ENCODE measurements at regions not wholly inside any gene's neighbourhood (a gene's known extent, or its start where the extent isn't known, plus 50 kb on each side); places are given as distances from the start of the nearest gene placed in this dataset.

DNA sequence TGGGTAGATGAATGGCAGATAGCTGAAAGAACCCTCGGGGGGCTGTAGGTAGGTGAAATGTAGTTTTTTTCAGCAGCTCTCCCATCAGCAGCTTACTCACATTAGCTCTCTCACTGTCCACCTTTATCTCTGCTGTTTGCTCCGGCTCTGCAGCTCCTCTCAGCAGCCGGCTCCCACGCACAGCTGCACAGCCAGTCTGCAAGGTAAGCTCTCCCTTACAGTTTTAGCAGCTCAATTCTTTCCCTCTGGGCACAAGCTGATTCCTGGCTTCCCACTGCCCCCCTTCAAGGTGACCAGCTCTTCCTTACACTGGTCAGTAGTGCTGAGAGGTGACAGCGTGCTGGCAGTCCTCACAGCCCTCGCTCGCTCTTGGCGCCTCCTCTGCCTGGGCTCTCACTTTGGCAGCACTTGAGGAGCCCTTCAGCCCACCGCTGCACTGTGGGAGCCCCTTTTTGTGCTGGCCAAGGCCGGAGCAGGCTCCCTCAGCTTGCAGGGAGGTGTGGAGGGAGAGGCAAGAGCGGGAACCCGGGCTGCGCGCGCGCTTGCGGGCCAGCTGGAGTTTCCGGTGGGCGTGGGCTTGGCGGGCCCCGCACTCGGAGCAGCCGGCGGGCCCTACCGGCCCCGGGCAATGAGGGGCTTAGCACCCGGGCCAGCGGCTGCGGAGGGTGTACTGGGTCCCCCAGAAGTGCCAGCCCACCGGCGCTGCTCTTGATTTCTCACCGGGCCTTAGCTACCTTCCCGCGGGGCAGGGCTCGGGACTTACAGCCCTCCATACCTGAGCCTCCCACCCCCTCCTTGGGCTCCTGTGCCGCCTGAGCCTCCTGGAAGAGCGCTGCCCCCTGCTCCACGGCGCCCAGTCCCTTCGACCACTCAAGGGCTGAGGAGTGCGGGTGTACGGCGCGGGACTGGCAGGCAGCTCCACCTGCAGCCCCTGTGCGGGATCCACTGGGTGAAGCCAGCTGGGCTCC lies 393.6 kb downstream of the CENPC start:
- Histone ChIP-seq H3K27me3 (ENCODE audit: control insufficient read depth in 1 of 2, insufficient read depth in 2 of 2, low read length in 2 of 2) (no peaks in the 10 kb centered on the region), H3K4me3 (replicated peaks in 1 of 3; ENCODE audit: insufficient read depth in 1 of 3, low read depth in 2 of 3, low read length in 3 of 3) (no peak overlapping the region), H3K36me3 (replicated peaks in 1 of 2; ENCODE audit: control insufficient read depth in 1 of 2, insufficient read depth in 2 of 2, low read length in 2 of 2) (no peaks in the 10 kb centered on the region), H3K9me3 (ENCODE audit: low read length) (no peaks in the 10 kb centered on the region), H4K20me1 (ENCODE audit: insufficient read depth, low read length) (no peaks in the 10 kb centered on the region), H3K4me2 (ENCODE audit: low read depth, low read length) (no peak overlapping the region), H3K4me1 (ENCODE audit: insufficient read depth, low read length) (no peaks in the 10 kb centered on the region), H3K79me2 (ENCODE audit: insufficient read depth, low read length) (no peaks in the 10 kb centered on the region), H3K27ac (ENCODE audit: extremely low read length, insufficient read depth, low read length) (no peak overlapping the region), H3K9ac (ENCODE audit: insufficient read depth, low read depth, low read length) (no peak overlapping the region), H2AFZ (ENCODE audit: low read length) (no peak overlapping the region)
- WGBS (ENCODE audit: low lambda C conversion rate): 70% methylated on average over 13 of the region's 45 CpGs
- DNase-seq (ENCODE audit: low spot score): no peak
- no peak for FAIRE-seq
- in situ Hi-C loops (cut with HindIII; ENCODE audit: extremely low pct_ligation_motif_present, low pct_unique_long_range_greater_than_20kb) (no loop called here), intact Hi-C loops (cut with micrococcal nuclease; ENCODE audit: unreplicated experiment) (no loop called here)
- BruUV-seq (replicated peaks): no TSS peak
- TF ChIP-seq, protein P1, sequence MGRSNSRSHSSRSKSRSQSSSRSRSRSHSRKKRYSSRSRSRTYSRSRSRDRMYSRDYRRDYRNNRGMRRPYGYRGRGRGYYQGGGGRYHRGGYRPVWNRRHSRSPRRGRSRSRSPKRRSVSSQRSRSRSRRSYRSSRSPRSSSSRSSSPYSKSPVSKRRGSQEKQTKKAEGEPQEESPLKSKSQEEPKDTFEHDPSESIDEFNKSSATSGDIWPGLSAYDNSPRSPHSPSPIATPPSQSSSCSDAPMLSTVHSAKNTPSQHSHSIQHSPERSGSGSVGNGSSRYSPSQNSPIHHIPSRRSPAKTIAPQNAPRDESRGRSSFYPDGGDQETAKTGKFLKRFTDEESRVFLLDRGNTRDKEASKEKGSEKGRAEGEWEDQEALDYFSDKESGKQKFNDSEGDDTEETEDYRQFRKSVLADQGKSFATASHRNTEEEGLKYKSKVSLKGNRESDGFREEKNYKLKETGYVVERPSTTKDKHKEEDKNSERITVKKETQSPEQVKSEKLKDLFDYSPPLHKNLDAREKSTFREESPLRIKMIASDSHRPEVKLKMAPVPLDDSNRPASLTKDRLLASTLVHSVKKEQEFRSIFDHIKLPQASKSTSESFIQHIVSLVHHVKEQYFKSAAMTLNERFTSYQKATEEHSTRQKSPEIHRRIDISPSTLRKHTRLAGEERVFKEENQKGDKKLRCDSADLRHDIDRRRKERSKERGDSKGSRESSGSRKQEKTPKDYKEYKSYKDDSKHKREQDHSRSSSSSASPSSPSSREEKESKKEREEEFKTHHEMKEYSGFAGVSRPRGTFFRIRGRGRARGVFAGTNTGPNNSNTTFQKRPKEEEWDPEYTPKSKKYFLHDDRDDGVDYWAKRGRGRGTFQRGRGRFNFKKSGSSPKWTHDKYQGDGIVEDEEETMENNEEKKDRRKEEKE (IDR thresholded peaks at IDR 0.05): no peak
- TF ChIP-seq ZMYM3 (CRISPR knock-in tag; IDR thresholded peaks at IDR 0.05): no peak
- TF ChIP-seq, protein P2, sequence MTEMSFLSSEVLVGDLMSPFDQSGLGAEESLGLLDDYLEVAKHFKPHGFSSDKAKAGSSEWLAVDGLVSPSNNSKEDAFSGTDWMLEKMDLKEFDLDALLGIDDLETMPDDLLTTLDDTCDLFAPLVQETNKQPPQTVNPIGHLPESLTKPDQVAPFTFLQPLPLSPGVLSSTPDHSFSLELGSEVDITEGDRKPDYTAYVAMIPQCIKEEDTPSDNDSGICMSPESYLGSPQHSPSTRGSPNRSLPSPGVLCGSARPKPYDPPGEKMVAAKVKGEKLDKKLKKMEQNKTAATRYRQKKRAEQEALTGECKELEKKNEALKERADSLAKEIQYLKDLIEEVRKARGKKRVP (CRISPR knock-in tag; IDR thresholded peaks at IDR 0.05): no peak
- TF ChIP-seq, protein P3, sequence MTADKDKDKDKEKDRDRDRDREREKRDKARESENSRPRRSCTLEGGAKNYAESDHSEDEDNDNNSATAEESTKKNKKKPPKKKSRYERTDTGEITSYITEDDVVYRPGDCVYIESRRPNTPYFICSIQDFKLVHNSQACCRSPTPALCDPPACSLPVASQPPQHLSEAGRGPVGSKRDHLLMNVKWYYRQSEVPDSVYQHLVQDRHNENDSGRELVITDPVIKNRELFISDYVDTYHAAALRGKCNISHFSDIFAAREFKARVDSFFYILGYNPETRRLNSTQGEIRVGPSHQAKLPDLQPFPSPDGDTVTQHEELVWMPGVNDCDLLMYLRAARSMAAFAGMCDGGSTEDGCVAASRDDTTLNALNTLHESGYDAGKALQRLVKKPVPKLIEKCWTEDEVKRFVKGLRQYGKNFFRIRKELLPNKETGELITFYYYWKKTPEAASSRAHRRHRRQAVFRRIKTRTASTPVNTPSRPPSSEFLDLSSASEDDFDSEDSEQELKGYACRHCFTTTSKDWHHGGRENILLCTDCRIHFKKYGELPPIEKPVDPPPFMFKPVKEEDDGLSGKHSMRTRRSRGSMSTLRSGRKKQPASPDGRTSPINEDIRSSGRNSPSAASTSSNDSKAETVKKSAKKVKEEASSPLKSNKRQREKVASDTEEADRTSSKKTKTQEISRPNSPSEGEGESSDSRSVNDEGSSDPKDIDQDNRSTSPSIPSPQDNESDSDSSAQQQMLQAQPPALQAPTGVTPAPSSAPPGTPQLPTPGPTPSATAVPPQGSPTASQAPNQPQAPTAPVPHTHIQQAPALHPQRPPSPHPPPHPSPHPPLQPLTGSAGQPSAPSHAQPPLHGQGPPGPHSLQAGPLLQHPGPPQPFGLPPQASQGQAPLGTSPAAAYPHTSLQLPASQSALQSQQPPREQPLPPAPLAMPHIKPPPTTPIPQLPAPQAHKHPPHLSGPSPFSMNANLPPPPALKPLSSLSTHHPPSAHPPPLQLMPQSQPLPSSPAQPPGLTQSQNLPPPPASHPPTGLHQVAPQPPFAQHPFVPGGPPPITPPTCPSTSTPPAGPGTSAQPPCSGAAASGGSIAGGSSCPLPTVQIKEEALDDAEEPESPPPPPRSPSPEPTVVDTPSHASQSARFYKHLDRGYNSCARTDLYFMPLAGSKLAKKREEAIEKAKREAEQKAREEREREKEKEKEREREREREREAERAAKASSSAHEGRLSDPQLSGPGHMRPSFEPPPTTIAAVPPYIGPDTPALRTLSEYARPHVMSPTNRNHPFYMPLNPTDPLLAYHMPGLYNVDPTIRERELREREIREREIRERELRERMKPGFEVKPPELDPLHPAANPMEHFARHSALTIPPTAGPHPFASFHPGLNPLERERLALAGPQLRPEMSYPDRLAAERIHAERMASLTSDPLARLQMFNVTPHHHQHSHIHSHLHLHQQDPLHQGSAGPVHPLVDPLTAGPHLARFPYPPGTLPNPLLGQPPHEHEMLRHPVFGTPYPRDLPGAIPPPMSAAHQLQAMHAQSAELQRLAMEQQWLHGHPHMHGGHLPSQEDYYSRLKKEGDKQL (CRISPR knock-in tag; IDR thresholded peaks at IDR 0.05; ENCODE audit: low read depth): no peak
- TF ChIP-seq ZNF670 (CRISPR knock-in tag; IDR thresholded peaks at IDR 0.05; ENCODE audit: borderline replicate concordance): no peak
- TF ChIP-seq SAFB2 (CRISPR knock-in tag; IDR thresholded peaks at IDR 0.05; ENCODE audit: borderline replicate concordance, low read depth): no peak
- no peak for TF ChIP-seq MEIS1 (CRISPR knock-in tag; IDR thresholded peaks at IDR 0.05; ENCODE audit: borderline replicate concordance)
- ChIA-PET POLR2A (no interaction called here), CTCF (ENCODE audit: low intra/inter-chr PET ratio, low total read pairs) (no interaction called here)
- ATAC-seq: peak; percentile 46; the same call in 2 of the 3 replicates

Data from HepG2 (cell line).